Fibroblast of lung (primary cell): ENCODE measurements at regions not wholly inside any gene's neighbourhood (a gene's known extent, or its start where the extent isn't known, plus 50 kb on each side); places are given as distances from the start of the nearest gene placed in this dataset.

ENCODE experiments used
- CTCF ChIP-seq, 2 donors: IDR thresholded peaks in 1 of 2; conservative IDR thresholded peaks in 1 of 2; 1 replicate in 1 of 2; 2 replicates in 1 of 2; pipeline ENCODE4 v1.5.1; 2011 to 2012; ENCODE audit warnings: low read length in 2 of 2, control low read depth in 1 of 2, inconsistent platforms in 1 of 2, low read depth in 1 of 2, mild to moderate bottlenecking in 1 of 2
- EZH2 ChIP-seq: IDR thresholded peaks from 2 replicates; pipeline ENCODE4 v1.5.1; 2012; ENCODE audit warnings: low read length, control low read depth, mild to moderate bottlenecking; ENCODE audit errors: missing control alignments

GRCh38 chr5:128825826-128826225 is 139.5 kb upstream of the SLC27A6 start:
- TF ChIP-seq CTCF (conservative IDR thresholded peaks at IDR 0.05 in 1 of 2, IDR thresholded peaks at IDR 0.05 in 1 of 2; ENCODE audit: low read depth in 1 of 2, low read length in 2 of 2): no peak
- TF ChIP-seq EZH2: no peak
